ENCODE measurements at regions not wholly inside any gene's neighbourhood (a gene's known extent, or its start where the extent isn't known, plus 50 kb on each side); places are given as distances from the start of the nearest gene placed in this dataset.
"Not testable (repeated sequence)": the region's sequence is repeated elsewhere in the genome, so short reads cannot be mapped to it uniquely, and the experiment has no call there.

DNA sequence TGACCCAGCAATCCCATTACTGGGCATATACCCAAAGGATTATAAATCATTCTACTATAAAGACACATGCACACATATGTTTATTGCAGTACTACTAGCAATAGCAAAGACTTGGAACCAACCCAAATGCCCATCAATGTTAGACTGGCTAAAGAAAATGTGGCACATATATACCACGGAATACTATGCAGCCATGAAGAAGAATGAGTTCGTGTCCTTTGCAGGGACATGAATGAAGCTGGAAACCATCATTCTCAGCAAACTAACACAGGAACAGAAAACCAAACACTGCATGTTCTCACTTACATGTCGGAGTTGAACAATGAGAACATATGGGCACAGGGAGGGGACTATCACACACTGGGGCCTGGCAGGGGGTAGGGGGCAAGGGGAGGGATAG, 183.0 kb downstream of the HACE1 start:
- ATAC-seq; H3K9me3 ChIP-seq; intact Hi-C loops (cut with DNase I, micrococcal nuclease); H3K4me1 ChIP-seq (ENCODE audit: low read depth); H3K4me3 ChIP-seq; DNase-seq; H3K36me3 ChIP-seq (ENCODE audit: low read depth): not testable (repeated sequence)

DNA sequence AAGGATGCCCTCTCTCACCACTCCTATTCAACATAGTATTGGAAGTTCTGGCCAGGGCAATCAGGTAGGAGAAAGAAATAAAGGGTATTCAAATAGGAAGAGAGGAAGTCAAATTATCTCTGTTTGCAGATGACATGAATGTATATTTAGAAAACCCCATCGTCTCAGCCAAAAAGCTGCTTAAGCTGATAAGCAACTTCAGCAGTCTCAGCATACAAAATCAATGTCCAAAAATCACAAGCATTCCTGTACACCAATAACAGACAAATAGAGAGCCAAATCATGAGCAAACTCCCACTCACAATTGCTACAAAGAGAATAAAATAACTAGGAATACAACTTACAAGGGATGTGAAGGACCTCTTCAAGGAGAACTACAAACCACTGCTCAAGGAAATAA, 184.6 kb downstream of the HACE1 start:
- H3K4me1 ChIP-seq (ENCODE audit: low read depth); H3K4me3 ChIP-seq; intact Hi-C loops (cut with DNase I, micrococcal nuclease); H3K36me3 ChIP-seq (ENCODE audit: low read depth); DNase-seq; ATAC-seq; H3K9me3 ChIP-seq: not testable (repeated sequence)

DNA sequence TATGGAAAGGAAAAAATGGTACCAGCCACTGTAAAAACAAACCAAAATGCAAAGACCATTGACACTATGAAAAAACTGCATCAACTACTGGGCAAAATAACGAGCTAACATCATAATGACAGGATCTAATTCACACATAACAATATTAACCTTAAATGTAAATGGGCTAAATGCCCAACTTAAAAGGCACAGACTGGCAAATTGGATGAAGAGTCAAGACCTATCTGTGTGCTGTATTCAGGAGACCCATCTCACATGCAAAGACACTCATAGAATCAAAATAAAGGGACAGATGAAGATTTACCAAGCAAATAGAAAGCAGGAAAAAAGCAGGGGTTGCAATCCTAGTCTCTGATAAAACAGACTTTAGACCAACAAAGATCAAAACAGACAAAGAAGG, 186.6 kb downstream of the HACE1 start:
- H3K4me3 ChIP-seq; H3K36me3 ChIP-seq (ENCODE audit: low read depth); ATAC-seq; intact Hi-C loops (cut with DNase I, micrococcal nuclease); H3K9me3 ChIP-seq; DNase-seq; H3K4me1 ChIP-seq (ENCODE audit: low read depth): not testable (repeated sequence)

DNA sequence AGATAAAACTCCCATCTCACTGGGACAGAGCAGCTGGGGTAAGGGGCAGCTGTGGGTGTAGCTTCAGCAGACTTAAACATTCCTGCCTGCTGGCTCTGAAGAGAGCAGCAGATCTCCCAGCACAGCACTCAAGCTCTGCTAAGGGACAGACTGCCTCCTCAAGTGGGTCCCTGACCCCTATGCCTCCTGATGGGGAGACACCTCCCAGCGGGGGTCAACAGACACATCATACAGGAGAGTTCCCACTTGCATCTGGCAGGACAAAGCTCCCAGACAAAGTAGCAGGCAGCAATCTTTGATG, 188.2 kb downstream of the HACE1 start:
- DNase-seq; H3K4me1 ChIP-seq (ENCODE audit: low read depth): not testable (repeated sequence)

DNA sequence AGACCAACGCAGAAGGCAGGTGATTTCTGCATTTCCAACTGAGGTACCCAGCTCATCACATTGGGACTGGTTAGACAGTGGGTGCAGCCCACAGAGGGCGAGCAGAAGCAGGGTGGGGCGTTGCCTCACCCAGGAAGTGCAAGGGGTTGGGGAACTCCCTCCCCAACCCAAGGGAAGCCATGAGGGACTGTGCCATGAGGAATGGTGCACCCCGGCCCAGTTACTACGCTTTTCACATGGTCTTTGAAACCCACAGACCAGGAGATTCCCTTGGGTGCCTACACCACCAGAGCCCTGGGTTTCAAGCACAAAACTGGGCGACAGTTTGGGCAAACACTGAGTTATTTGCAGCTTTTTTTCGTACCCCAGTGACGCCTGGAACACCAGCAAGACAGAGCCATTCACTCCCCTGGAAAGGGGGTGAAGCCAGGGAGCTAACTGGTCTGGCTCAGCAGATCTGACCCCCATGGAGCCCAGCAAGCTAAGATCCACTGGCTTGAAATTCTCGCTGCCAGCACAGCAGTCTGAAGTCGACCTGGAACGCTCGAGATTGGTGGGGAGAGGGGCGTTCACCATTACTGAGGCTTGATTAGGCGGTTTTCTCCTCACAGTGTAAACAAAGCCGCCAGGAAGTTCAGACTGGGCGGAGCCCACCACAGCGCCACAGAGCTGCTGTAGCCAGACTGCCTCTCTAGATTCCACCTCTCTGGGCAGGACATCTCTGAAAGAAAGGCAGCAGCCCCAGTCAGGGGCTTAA, 188.7 kb downstream of the HACE1 start:
- H3K4me1 ChIP-seq (ENCODE audit: low read depth); DNase-seq; intact Hi-C loops (cut with DNase I, micrococcal nuclease); H3K4me3 ChIP-seq; H3K9me3 ChIP-seq; H3K36me3 ChIP-seq (ENCODE audit: low read depth); ATAC-seq: not testable (repeated sequence)

More for the DNA sequence above, 188.2 kb downstream of the HACE1 start:
- H3K36me3 ChIP-seq (ENCODE audit: low read depth); H3K4me3 ChIP-seq; H3K9me3 ChIP-seq; ATAC-seq; intact Hi-C loops (cut with DNase I, micrococcal nuclease): not testable (repeated sequence)

DNA sequence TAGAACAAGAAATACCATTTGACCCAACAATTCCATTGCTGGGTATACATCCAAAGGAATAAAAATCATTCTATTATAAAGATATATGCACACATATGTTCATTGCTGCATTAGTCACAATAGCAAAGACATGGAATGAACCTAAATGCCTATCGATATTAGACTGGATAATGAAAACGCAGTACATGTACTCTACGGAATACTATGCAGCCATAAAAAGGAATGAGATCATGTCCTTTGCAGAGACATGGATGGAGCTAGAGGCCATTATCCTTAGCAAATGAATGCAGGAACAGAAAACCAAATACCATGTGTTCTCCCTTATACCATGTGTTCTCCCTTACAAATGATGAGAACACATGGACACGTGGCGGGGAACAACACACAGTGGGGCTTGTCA, 190.2 kb downstream of the HACE1 start:
- Histone ChIP-seq H3K9me3 (no peaks in the 10 kb centered on the region), H3K4me1 (ENCODE audit: low read depth) (no peaks in the 10 kb centered on the region), H3K36me3 (ENCODE audit: low read depth) (no peaks in the 10 kb centered on the region), H3K4me3 (no peak overlapping the region)
- intact Hi-C loops (cut with DNase I, micrococcal nuclease), result no loop called here
- TF ChIP-seq, protein P1, sequence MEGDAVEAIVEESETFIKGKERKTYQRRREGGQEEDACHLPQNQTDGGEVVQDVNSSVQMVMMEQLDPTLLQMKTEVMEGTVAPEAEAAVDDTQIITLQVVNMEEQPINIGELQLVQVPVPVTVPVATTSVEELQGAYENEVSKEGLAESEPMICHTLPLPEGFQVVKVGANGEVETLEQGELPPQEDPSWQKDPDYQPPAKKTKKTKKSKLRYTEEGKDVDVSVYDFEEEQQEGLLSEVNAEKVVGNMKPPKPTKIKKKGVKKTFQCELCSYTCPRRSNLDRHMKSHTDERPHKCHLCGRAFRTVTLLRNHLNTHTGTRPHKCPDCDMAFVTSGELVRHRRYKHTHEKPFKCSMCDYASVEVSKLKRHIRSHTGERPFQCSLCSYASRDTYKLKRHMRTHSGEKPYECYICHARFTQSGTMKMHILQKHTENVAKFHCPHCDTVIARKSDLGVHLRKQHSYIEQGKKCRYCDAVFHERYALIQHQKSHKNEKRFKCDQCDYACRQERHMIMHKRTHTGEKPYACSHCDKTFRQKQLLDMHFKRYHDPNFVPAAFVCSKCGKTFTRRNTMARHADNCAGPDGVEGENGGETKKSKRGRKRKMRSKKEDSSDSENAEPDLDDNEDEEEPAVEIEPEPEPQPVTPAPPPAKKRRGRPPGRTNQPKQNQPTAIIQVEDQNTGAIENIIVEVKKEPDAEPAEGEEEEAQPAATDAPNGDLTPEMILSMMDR (IDR thresholded peaks at IDR 0.05), result no peak
- DNase-seq (no peak), ATAC-seq (no peak)

DNA sequence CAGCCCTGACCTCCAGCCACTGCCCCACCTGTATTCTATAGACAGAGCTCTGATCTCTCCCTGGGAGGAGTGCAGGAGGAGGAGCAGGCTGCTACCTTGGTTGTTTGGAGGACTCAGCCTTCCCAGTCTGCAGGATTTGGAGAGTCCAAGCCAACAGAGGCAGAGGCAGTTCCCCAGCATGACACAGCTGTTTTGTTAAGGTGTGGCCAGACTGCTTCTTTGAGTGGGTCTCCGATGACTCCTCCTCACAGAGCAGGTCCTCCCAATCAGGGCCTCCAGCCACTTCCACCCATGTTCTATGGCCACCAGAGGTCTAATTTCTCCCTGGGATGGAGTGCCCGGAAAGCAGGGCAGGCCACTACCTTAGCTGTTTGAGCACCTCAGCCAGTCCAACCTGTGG, 203.5 kb downstream of the HACE1 start:
- TF ChIP-seq, protein P1 (IDR thresholded peaks at IDR 0.05), result no peak
- H3K9me3 ChIP-seq, result no peaks in the 10 kb centered on the region
- no peak for ATAC-seq
- H3K4me1 ChIP-seq (ENCODE audit: low read depth), result no peaks in the 10 kb centered on the region
- DNase-seq, result no peak
- H3K36me3 ChIP-seq (ENCODE audit: low read depth), result no peaks in the 10 kb centered on the region
- intact Hi-C loops (cut with DNase I, micrococcal nuclease), result no loop called here
- no peak overlapping the region for H3K4me3 ChIP-seq

DNA sequence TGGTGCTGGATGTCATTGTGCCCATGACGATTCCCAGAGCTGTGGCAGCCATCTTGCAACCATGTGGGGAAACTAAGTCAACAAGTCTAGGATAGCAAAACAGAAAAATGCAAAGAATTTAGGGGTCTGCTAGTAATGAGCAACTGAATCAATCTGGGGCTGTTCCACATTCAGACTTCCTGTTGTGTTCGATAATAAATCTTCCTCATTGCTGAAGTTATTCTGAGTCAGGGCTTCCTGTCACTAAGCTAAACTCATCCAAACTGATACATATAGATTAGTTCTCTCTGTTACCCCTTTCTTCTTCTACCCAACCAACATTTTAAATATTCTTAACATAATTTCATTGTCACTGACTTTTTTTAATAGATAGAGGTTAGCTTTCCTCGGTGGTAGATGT, 205.9 kb downstream of the HACE1 start:
- H3K36me3 ChIP-seq (ENCODE audit: low read depth), result no peaks in the 10 kb centered on the region
- H3K4me3 ChIP-seq, result no peak overlapping the region
- H3K9me3 ChIP-seq, result no peaks in the 10 kb centered on the region
- DNase-seq (no peak), ATAC-seq (no peak)
- no peaks in the 10 kb centered on the region for H3K4me1 ChIP-seq (ENCODE audit: low read depth)
- intact Hi-C loops (cut with DNase I, micrococcal nuclease), result no loop called here
- TF ChIP-seq, protein P1 (IDR thresholded peaks at IDR 0.05), result no peak

Data from mucosa of descending colon (tissue), 3 donors.